HepG2 (cell line): ENCODE measurements at regions not wholly inside any gene's neighbourhood (a gene's known extent, or its start where the extent isn't known, plus 50 kb on each side); places are given as distances from the start of the nearest gene placed in this dataset.

Source experiments
- ATF4 ChIP-seq, 2 experiments: fragments of 450-650 bp in 1 of 2; sonication (generic) in 1 of 2; formaldehyde crosslinking; IDR thresholded peaks; 2 replicates each; pipeline versions ENCODE4 v1.5.0 to v1.8.0; 2020 to 2022; ENCODE audit warnings: mild to moderate bottlenecking in 1 of 2, missing genetic modification reagents in 1 of 2
- HIVEP1 ChIP-seq: sonication (generic); formaldehyde crosslinking; IDR thresholded peaks from 2 replicates; pipeline ENCODE4 v1.4.0; 2020; ENCODE audit warnings: mild to moderate bottlenecking, missing genetic modification reagents
- PHF5A ChIP-seq: IDR thresholded peaks from one replicate; pipeline ENCODE4 v1.6.1; 2018; ENCODE audit warnings: low read depth, missing genetic modification reagents; ENCODE audit not compliant: unreplicated experiment
- RNF2 ChIP-seq: fragments of 450-650 bp; conservative IDR thresholded peaks from 2 replicates; pipeline ENCODE4 v1.6.1; 2016; ENCODE audit warnings: low read depth
- SPEN ChIP-seq: sonication (generic); formaldehyde crosslinking; IDR thresholded peaks from 2 replicates; pipeline ENCODE4 v1.5.1; 2020; ENCODE audit warnings: low read depth, mild to moderate bottlenecking, missing genetic modification reagents
- ZBTB40 ChIP-seq, 2 experiments: fragments of 450-650 bp in 1 of 2; sonication (generic) in 1 of 2; formaldehyde crosslinking in 1 of 2; IDR thresholded peaks; 2 replicates each; pipeline versions ENCODE4 v1.6.1 to v1.8.0; 2016 to 2022; ENCODE audit warnings: antibody characterized with exemption in 1 of 2, mild to moderate bottlenecking in 1 of 2, missing genetic modification reagents in 1 of 2
- ZMAT3 ChIP-seq: sonication (generic); formaldehyde crosslinking; conservative IDR thresholded peaks from 2 replicates; pipeline ENCODE4 v1.7.0; 2021; ENCODE audit warnings: missing genetic modification reagents

GRCh38 chr4:33357121-33357520 is 2637.0 kb downstream of the PCDH7 start (continued):
- TF ChIP-seq HIVEP1 (CRISPR knock-in tag) (no peak), SPEN (CRISPR knock-in tag) (no peak), ZBTB40 (IDR thresholded peaks at IDR 0.05) (no peak), ZBTB40 (CRISPR knock-in tag; IDR thresholded peaks at IDR 0.05) (no peak), PHF5A (CRISPR knock-in tag) (no peak), ATF4 (CRISPR knock-in tag; IDR thresholded peaks at IDR 0.05) (no peak), RNF2 (no peak), ZMAT3 (CRISPR knock-in tag) (no peak)
